ENCODE measurements at regions not wholly inside any gene's neighbourhood (a gene's known extent, or its start where the extent isn't known, plus 50 kb on each side); places are given as distances from the start of the nearest gene placed in this dataset.

GRCh38 chr10:46220872-46221538, 65.8 kb upstream of the ANTXRL start:
- FAIRE-seq (no peak), DNase-seq (ENCODE audit: low read depth) (no peak)
- peaks cover 40% of the 10 kb centered on the region for H3K27me3 Mint-ChIP-seq (ENCODE audit: low read depth, unreplicated experiment)
- Histone ChIP-seq H3K79me2 (ENCODE audit: insufficient read depth, low read length) (no peaks in the 10 kb centered on the region), H3K27ac (ENCODE audit: low read depth, low read length) (no peak overlapping the region), H3K4me2 (ENCODE audit: low read length) (no peak overlapping the region), H3K36me3 (ENCODE audit: insufficient read depth, low read length) (no peaks in the 10 kb centered on the region), H3K9me3 (ENCODE audit: insufficient read depth, low read depth, low read length) (no peaks in the 10 kb centered on the region), H3K4me1 (ENCODE audit: insufficient read depth, low read length) (no peaks in the 10 kb centered on the region), H3K4me3 (ENCODE audit: insufficient read depth, low read depth, low read length) (no peak overlapping the region), H2AFZ (ENCODE audit: low read depth, low read length) (no peak overlapping the region), H3K9ac (ENCODE audit: low read length) (no peak overlapping the region), H3K27me3 (ENCODE audit: insufficient read depth, low read length) (peaks cover 2% of the 10 kb centered on the region), H4K20me1 (ENCODE audit: insufficient read depth, low read length) (no peaks in the 10 kb centered on the region)
- no peak overlapping the region for H3K27ac Mint-ChIP-seq (ENCODE audit: unreplicated experiment)
- TF ChIP-seq EZH2 (IDR thresholded peaks at IDR 0.05; ENCODE audit: insufficient read depth, low read length) = no peak
- TF ChIP-seq CTCF (IDR thresholded peaks at IDR 0.05; ENCODE audit: insufficient read depth, low read depth, low read length) = no peak
- H3K9me3 Mint-ChIP-seq (ENCODE audit: unreplicated experiment) = no peaks in the 10 kb centered on the region
- peaks cover 11% of the 10 kb centered on the region for H3K4me1 Mint-ChIP-seq (ENCODE audit: low read depth, unreplicated experiment)
- H3K4me3 Mint-ChIP-seq (ENCODE audit: unreplicated experiment) = no peak overlapping the region
- no peaks in the 10 kb centered on the region for H3K36me3 Mint-ChIP-seq (ENCODE audit: low read depth, unreplicated experiment)

- DNase-seq (ENCODE audit: low read depth) = no peak
- H4K20me1 ChIP-seq (ENCODE audit: insufficient read depth, low read length) = no peaks in the 10 kb centered on the region
- no peak for TF ChIP-seq EZH2 (IDR thresholded peaks at IDR 0.05; ENCODE audit: insufficient read depth, low read length)
- no peak for TF ChIP-seq CTCF (IDR thresholded peaks at IDR 0.05; ENCODE audit: insufficient read depth, low read depth, low read length)
- no peak overlapping the region for H3K9ac ChIP-seq (ENCODE audit: low read length)
- no peak overlapping the region for H3K4me3 Mint-ChIP-seq (ENCODE audit: unreplicated experiment)
- FAIRE-seq = no peak
- no peak overlapping the region for H3K27ac ChIP-seq (ENCODE audit: low read depth, low read length)
- no peaks in the 10 kb centered on the region for H3K4me1 ChIP-seq (ENCODE audit: insufficient read depth, low read length)
- peaks cover 2% of the 10 kb centered on the region for H3K27me3 ChIP-seq (ENCODE audit: insufficient read depth, low read length)
- H3K9me3 Mint-ChIP-seq (ENCODE audit: unreplicated experiment) = no peaks in the 10 kb centered on the region
- H3K79me2 ChIP-seq (ENCODE audit: insufficient read depth, low read length) = no peaks in the 10 kb centered on the region
- H3K36me3 ChIP-seq (ENCODE audit: insufficient read depth, low read length) = no peaks in the 10 kb centered on the region
- H3K4me2 ChIP-seq (ENCODE audit: low read length) = no peak overlapping the region
- H3K4me3 ChIP-seq (ENCODE audit: insufficient read depth, low read depth, low read length) = no peak overlapping the region
- H3K4me1 Mint-ChIP-seq (ENCODE audit: low read depth, unreplicated experiment) = peaks cover 10% of the 10 kb centered on the region
- H3K27me3 Mint-ChIP-seq (ENCODE audit: low read depth, unreplicated experiment) = peaks cover 34% of the 10 kb centered on the region
- no peak overlapping the region for H2AFZ ChIP-seq (ENCODE audit: low read depth, low read length)
- H3K9me3 ChIP-seq (ENCODE audit: insufficient read depth, low read depth, low read length) = no peaks in the 10 kb centered on the region
- no peak overlapping the region for H3K27ac Mint-ChIP-seq (ENCODE audit: unreplicated experiment)
- no peaks in the 10 kb centered on the region for H3K36me3 Mint-ChIP-seq (ENCODE audit: low read depth, unreplicated experiment)
Observed at GRCh38 chr10:46222364-46222935, 64.3 kb upstream of the ANTXRL start.

- no peak overlapping the region for H3K27ac Mint-ChIP-seq (ENCODE audit: unreplicated experiment)
- DNase-seq (ENCODE audit: low read depth) (no peak), FAIRE-seq (no peak)
- peaks cover 4% of the 10 kb centered on the region for H3K4me1 Mint-ChIP-seq (ENCODE audit: low read depth, unreplicated experiment)
- no peak overlapping the region for H2AFZ ChIP-seq (ENCODE audit: low read depth, low read length)
- no peaks in the 10 kb centered on the region for H3K4me1 ChIP-seq (ENCODE audit: insufficient read depth, low read length)
- peaks cover 38% of the 10 kb centered on the region for H3K27me3 Mint-ChIP-seq (ENCODE audit: low read depth, unreplicated experiment)
- H3K4me2 ChIP-seq (ENCODE audit: low read length) = no peak overlapping the region
- no peak overlapping the region for H3K9ac ChIP-seq (ENCODE audit: low read length)
- no peak overlapping the region for H3K4me3 ChIP-seq (ENCODE audit: insufficient read depth, low read depth, low read length)
- peaks cover 2% of the 10 kb centered on the region for H3K27me3 ChIP-seq (ENCODE audit: insufficient read depth, low read length)
- H3K36me3 ChIP-seq (ENCODE audit: insufficient read depth, low read length) = no peaks in the 10 kb centered on the region
- no peaks in the 10 kb centered on the region for H3K36me3 Mint-ChIP-seq (ENCODE audit: low read depth, unreplicated experiment)
- H3K79me2 ChIP-seq (ENCODE audit: insufficient read depth, low read length) = no peaks in the 10 kb centered on the region
- TF ChIP-seq EZH2 (IDR thresholded peaks at IDR 0.05; ENCODE audit: insufficient read depth, low read length) (no peak), CTCF (IDR thresholded peaks at IDR 0.05; ENCODE audit: insufficient read depth, low read depth, low read length) (no peak)
- no peaks in the 10 kb centered on the region for H4K20me1 ChIP-seq (ENCODE audit: insufficient read depth, low read length)
- no peaks in the 10 kb centered on the region for H3K9me3 Mint-ChIP-seq (ENCODE audit: unreplicated experiment)
- H3K4me3 Mint-ChIP-seq (ENCODE audit: unreplicated experiment) = no peak overlapping the region
- H3K9me3 ChIP-seq (ENCODE audit: insufficient read depth, low read depth, low read length) = no peaks in the 10 kb centered on the region
- no peak overlapping the region for H3K27ac ChIP-seq (ENCODE audit: low read depth, low read length)
Observed at GRCh38 chr10:46223064-46223480, 63.7 kb upstream of the ANTXRL start.
